ENCODE measurements at regions not wholly inside any gene's neighbourhood (a gene's known extent, or its start where the extent isn't known, plus 50 kb on each side); places are given as distances from the start of the nearest gene placed in this dataset.

GRCh38 chr11:33946930-33947329, 55.1 kb upstream of the LMO2 start:
- Histone ChIP-seq H3K27ac (replicated peaks) (no peak overlapping the region), H3K4me3 (replicated peaks; ENCODE audit: insufficient read depth, low read length) (no peak overlapping the region), H3K27me3 (ENCODE audit: insufficient read depth, poor library complexity, severe bottlenecking) (no peaks in the 10 kb centered on the region)
- no peak for DNase-seq (ENCODE audit: low read depth in 1 of 2, low spot score in 1 of 2)
- no peak for TF ChIP-seq GABPA (IDR thresholded peaks at IDR 0.05; ENCODE audit: low read depth)
- no peak for TF ChIP-seq CTCF (IDR thresholded peaks at IDR 0.05; ENCODE audit: insufficient read depth, low read length)

- no peak for TF ChIP-seq SPI1 (IDR thresholded peaks at IDR 0.05; ENCODE audit: borderline replicate concordance, low read depth)
- no peak for TF ChIP-seq REST (IDR thresholded peaks at IDR 0.05; ENCODE audit: insufficient replicate concordance, low read depth)
- TF ChIP-seq POLR2AphosphoS5 (IDR thresholded peaks at IDR 0.05; ENCODE audit: low read depth) = no peak
- no peak for TF ChIP-seq CTCF (IDR thresholded peaks at IDR 0.05; ENCODE audit: insufficient read depth, low read length)
- no peak for TF ChIP-seq GABPA (IDR thresholded peaks at IDR 0.05; ENCODE audit: low read depth)
- H3K27me3 ChIP-seq (ENCODE audit: insufficient read depth, poor library complexity, severe bottlenecking) = no peaks in the 10 kb centered on the region
- no peak overlapping the region for H3K4me3 ChIP-seq (replicated peaks; ENCODE audit: insufficient read depth, low read length)
- H3K27ac ChIP-seq (replicated peaks) = no peak overlapping the region
- DNase-seq (ENCODE audit: low read depth in 1 of 2, low spot score in 1 of 2) = no peak
These were observed 53.8 kb upstream of the LMO2 start for GRCh38 chr11:33945481-33946268.

- H3K4me3 ChIP-seq (replicated peaks; ENCODE audit: insufficient read depth, low read length) = no peak overlapping the region
- TF ChIP-seq CTCF (IDR thresholded peaks at IDR 0.05; ENCODE audit: insufficient read depth, low read length) (no peak), GABPA (IDR thresholded peaks at IDR 0.05; ENCODE audit: low read depth) (no peak), REST (IDR thresholded peaks at IDR 0.05; ENCODE audit: insufficient replicate concordance, low read depth) (no peak), POLR2AphosphoS5 (IDR thresholded peaks at IDR 0.05; ENCODE audit: low read depth) (no peak), SPI1 (IDR thresholded peaks at IDR 0.05; ENCODE audit: borderline replicate concordance, low read depth) (no peak)
- H3K27ac ChIP-seq (replicated peaks) = no peak overlapping the region
- DNase-seq (ENCODE audit: low read depth in 1 of 2, low spot score in 1 of 2) = no peak
- no peaks in the 10 kb centered on the region for H3K27me3 ChIP-seq (ENCODE audit: insufficient read depth, poor library complexity, severe bottlenecking)
These were observed 53.0 kb upstream of the LMO2 start for GRCh38 chr11:33944693-33945424.

Measured in HL-60 (cell line).